ENCODE measurements at regions not wholly inside any gene's neighbourhood (a gene's known extent, or its start where the extent isn't known, plus 50 kb on each side); places are given as distances from the start of the nearest gene placed in this dataset.

GRCh38 chr13:55038230-55038629 lies 2009.6 kb downstream of the OLFM4 start:
- no peak for DNase-seq (ENCODE audit: low read depth in 1 of 2, low spot score in 2 of 2)
- H3K9ac ChIP-seq (replicated peaks in 1 of 4; ENCODE audit: extremely low read depth in 1 of 4, low read depth in 3 of 4, low read length in 3 of 4), result no peak overlapping the region
- H4K91ac ChIP-seq (replicated peaks; ENCODE audit: insufficient read length, low read length), result no peak overlapping the region
- 0% methylated on average over 1 of the region's 1 CpG; no CpG with 5 or more reads in 1 of the 2 experiments for WGBS, 2 experiments (ENCODE audit: extremely low coverage in 1 of 2, insufficient coverage in 1 of 2, insufficient read length in 1 of 2, insufficient replicate concordance in 2 of 2, low coverage in 1 of 2, low lambda C conversion rate in 2 of 2, missing lambda C conversion rate in 1 of 2)
- H3K23ac ChIP-seq (ENCODE audit: insufficient read length), result no peak overlapping the region
- peaks cover 0 to 3% (median 0%) of the 10 kb centered on the region in 4 experiments; a peak in 2 of 8 replicates for H3K36me3 ChIP-seq (ENCODE audit: control insufficient read depth in 2 of 4, insufficient read depth in 4 of 4, low read length in 3 of 4)
- no peak overlapping the region for H3K27ac ChIP-seq (ENCODE audit: low read depth, low read length)
- no peak overlapping the region for H4K8ac ChIP-seq (ENCODE audit: extremely low read depth, insufficient read depth, low read length)
- H2BK15ac ChIP-seq (ENCODE audit: low read length), result no peak overlapping the region
- H3K79me2 ChIP-seq (ENCODE audit: control insufficient read depth in 1 of 2, insufficient read depth in 2 of 2, low read length in 2 of 2), result peaks cover 0 to 35% of the 10 kb centered on the region in 2 experiments; a peak in 2 of 4 replicates
- H3K4me1 ChIP-seq (replicated peaks in 1 of 4; ENCODE audit: control insufficient read depth in 3 of 4, insufficient read depth in 4 of 4, low read length in 3 of 4), result peaks cover 2 to 10% (median 3%) of the 10 kb centered on the region in 4 experiments; a peak in 6 of 7 replicates
- peak overlapping the region; percentile 98 for H2BK120ac ChIP-seq (replicated peaks; ENCODE audit: low read depth, low read length)
- H3K56ac ChIP-seq (replicated peaks; ENCODE audit: insufficient read length, low read depth, low read length), result no peak overlapping the region
- no peak overlapping the region for H2BK12ac ChIP-seq (ENCODE audit: low read depth, low read length)
- no peaks in the 10 kb centered on the region for H3K23me2 ChIP-seq (ENCODE audit: low read depth, low read length)
- H3K4ac ChIP-seq (replicated peaks; ENCODE audit: insufficient read length, low read depth, low read length), result no peak overlapping the region
- H3K14ac ChIP-seq (ENCODE audit: insufficient read length), result no peak overlapping the region
- CTCF ChIA-PET (ENCODE audit: partially characterized antibody), result interaction anchor here (1.0 kb wide), 2 partner anchors 9 to 48 kb away, joined by 3 read pairs; no protein-coding TSS in a partner anchor
- H2BK20ac ChIP-seq (ENCODE audit: low read length), result no peak overlapping the region
- no peak overlapping the region for H2AFZ ChIP-seq (ENCODE audit: low read length)
- 0 out of 2 replicates have a peak overlapping the region, but pooled peaks have one; percentile 88 for H2BK5ac ChIP-seq (ENCODE audit: low read depth, low read length)
- POLR2A ChIA-PET (ENCODE audit: partially characterized antibody), result no interaction called here
- no peak overlapping the region for H3K18ac ChIP-seq (ENCODE audit: extremely low read depth, low read length)
- H3K4me3 ChIP-seq (ENCODE audit: extremely low read depth in 1 of 4, insufficient read depth in 2 of 4, low read depth in 3 of 4, low read length in 4 of 4), result peak overlapping the region in 1 of 4 experiments; percentile 63; a peak in 1 of 8 replicates
- H2AK5ac ChIP-seq (ENCODE audit: low read depth, low read length), result no peak overlapping the region
- H3K4me2 ChIP-seq (ENCODE audit: insufficient read depth in 1 of 2, low read depth in 2 of 2, low read length in 2 of 2), result peak overlapping the region in 1 of 2 experiments; percentile 55; a peak in 2 of 4 replicates
- H4K5ac ChIP-seq (ENCODE audit: insufficient read length, low read depth, low read length), result peak overlapping the region; percentile 41
- no peaks in the 10 kb centered on the region for H3K27me3 ChIP-seq (replicated peaks in 1 of 4; ENCODE audit: control insufficient read depth in 3 of 4, extremely low read depth in 1 of 4, insufficient read depth in 3 of 4, low read length in 3 of 4)
- no peak for FAIRE-seq
- no peaks in the 10 kb centered on the region for H4K20me1 ChIP-seq (replicated peaks in 1 of 2; ENCODE audit: control insufficient read depth in 1 of 2, insufficient read depth in 2 of 2, low read length in 2 of 2)
- no peaks in the 10 kb centered on the region for H3K79me1 ChIP-seq (ENCODE audit: low read depth, low read length)
- H3K9me3 ChIP-seq (ENCODE audit: insufficient read depth in 2 of 2, low read depth in 1 of 2, low read length in 1 of 2), result no peaks in the 10 kb centered on the region
- TF ChIP-seq KDM4A (IDR thresholded peaks at IDR 0.05; ENCODE audit: low read depth, low read length, severe bottlenecking) (no peak), RAD21 (IDR thresholded peaks at IDR 0.05 in 1 of 2, conservative IDR thresholded peaks at IDR 0.05 in 1 of 2; ENCODE audit: low read depth in 2 of 2, low read length in 2 of 2) (no peak), CEBPB (IDR thresholded peaks at IDR 0.05; ENCODE audit: low read depth, low read length) (no peak), TAF7 (optimal IDR thresholded peaks at IDR 0.05; ENCODE audit: borderline replicate concordance, low read depth, low read length) (no peak), ZNF274 (IDR thresholded peaks at IDR 0.05; ENCODE audit: borderline replicate concordance, extremely low read depth, low read length) (no peak), CHD2 (IDR thresholded peaks at IDR 0.05; ENCODE audit: low read length) (no peak), GABPA (IDR thresholded peaks at IDR 0.05; ENCODE audit: borderline replicate concordance, insufficient read depth, low read length) (no peak), YY1 (IDR thresholded peaks at IDR 0.05; ENCODE audit: low read depth, low read length) (no peak), BRCA1 (IDR thresholded peaks at IDR 0.05; ENCODE audit: low read depth, low read length) (no peak)
- TF ChIP-seq, protein P1, sequence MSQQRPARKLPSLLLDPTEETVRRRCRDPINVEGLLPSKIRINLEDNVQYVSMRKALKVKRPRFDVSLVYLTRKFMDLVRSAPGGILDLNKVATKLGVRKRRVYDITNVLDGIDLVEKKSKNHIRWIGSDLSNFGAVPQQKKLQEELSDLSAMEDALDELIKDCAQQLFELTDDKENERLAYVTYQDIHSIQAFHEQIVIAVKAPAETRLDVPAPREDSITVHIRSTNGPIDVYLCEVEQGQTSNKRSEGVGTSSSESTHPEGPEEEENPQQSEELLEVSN (IDR thresholded peaks at IDR 0.05), result no peak
- TF ChIP-seq, protein P2, sequence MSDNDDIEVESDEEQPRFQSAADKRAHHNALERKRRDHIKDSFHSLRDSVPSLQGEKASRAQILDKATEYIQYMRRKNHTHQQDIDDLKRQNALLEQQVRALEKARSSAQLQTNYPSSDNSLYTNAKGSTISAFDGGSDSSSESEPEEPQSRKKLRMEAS (IDR thresholded peaks at IDR 0.05), result no peak
- TF ChIP-seq, protein P3, sequence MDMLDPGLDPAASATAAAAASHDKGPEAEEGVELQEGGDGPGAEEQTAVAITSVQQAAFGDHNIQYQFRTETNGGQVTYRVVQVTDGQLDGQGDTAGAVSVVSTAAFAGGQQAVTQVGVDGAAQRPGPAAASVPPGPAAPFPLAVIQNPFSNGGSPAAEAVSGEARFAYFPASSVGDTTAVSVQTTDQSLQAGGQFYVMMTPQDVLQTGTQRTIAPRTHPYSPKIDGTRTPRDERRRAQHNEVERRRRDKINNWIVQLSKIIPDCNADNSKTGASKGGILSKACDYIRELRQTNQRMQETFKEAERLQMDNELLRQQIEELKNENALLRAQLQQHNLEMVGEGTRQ (IDR thresholded peaks at IDR 0.05; ENCODE audit: low read length), result no peak

Data from H1 (cell line).